IMR-90 (cell line): ENCODE measurements at regions not wholly inside any gene's neighbourhood (a gene's known extent, or its start where the extent isn't known, plus 50 kb on each side); places are given as distances from the start of the nearest gene placed in this dataset.
A peak's percentile ranks its signal among the peaks of the same experiment; 100 is the strongest.

Experiments
- ATAC-seq: fragments of 200-7000 bp; cut with Tn5 transposase; 2 replicates; pipeline ENCODE4 v1.9.1; 2020; ENCODE audit warnings: low read depth, mild to moderate bottlenecking, moderate library complexity
- BruUV-seq: library from RNA; stranded (reverse); fragments of 400-500 nt; replicated peaks from 2 replicates; lab custom pipeline; 2021; lab: Mats Ljungman, UMichigan
- CTCF ChIA-PET: fragments of 300-600 bp; formaldehyde crosslinking; extraction: SDS; loops from one replicate; lab custom pipeline; 2021; ENCODE audit warnings: antibody characterized with exemption; lab: Yijun Ruan, JAX
- POLR2A ChIA-PET: fragments of 300-600 bp; sonication (Branson Sonifier 250); formaldehyde crosslinking; loops from one replicate; lab custom pipeline; 2022; ENCODE audit warnings: antibody characterized with exemption; ENCODE audit not compliant: unreplicated experiment; lab: Charles Lee
- DNase-seq: peaks from one replicate; pipeline ENCODE4 v3.0.0; 2013
- H2AFZ ChIP-seq: replicated peaks from 2 replicates; pipeline ENCODE3; 2013; ENCODE audit warnings: low read length, mild to moderate bottlenecking; ENCODE audit not compliant: poor library complexity
- H2AK5ac ChIP-seq: 2 replicates; pipeline ENCODE4 v1.6.1; 2013; ENCODE audit warnings: low read depth, low read length, inconsistent platforms
- H2AK9ac ChIP-seq: replicated peaks from 2 replicates; pipeline ENCODE3; 2013; ENCODE audit warnings: mild to moderate bottlenecking, low read depth, low read length, moderate library complexity; ENCODE audit not compliant: poor library complexity
- H2BK120ac ChIP-seq: 2 replicates; pipeline ENCODE4 v1.6.1; 2013; ENCODE audit warnings: low read depth, low read length, inconsistent platforms
- H2BK15ac ChIP-seq: 3 replicates; pipeline ENCODE4 v1.6.1; 2013; ENCODE audit warnings: low read depth, low read length, inconsistent platforms
- H2BK20ac ChIP-seq: 2 replicates; pipeline ENCODE4 v1.6.1; 2013; ENCODE audit warnings: low read depth, mild to moderate bottlenecking, inconsistent platforms, low read length, moderate library complexity
- H2BK5ac ChIP-seq: 2 replicates; pipeline ENCODE4 v1.6.1; 2013; ENCODE audit warnings: mild to moderate bottlenecking, low read depth, low read length, inconsistent platforms; ENCODE audit not compliant: poor library complexity, severe bottlenecking
- H3K14ac ChIP-seq: replicated peaks from 2 replicates; pipeline ENCODE4 v1.6.1; 2013; ENCODE audit warnings: low read depth, low read length, inconsistent platforms
- H3K18ac ChIP-seq: 2 replicates; pipeline ENCODE4 v1.6.1; 2013; ENCODE audit warnings: low read depth, low read length, control low read depth
- H3K23ac ChIP-seq: 2 replicates; pipeline ENCODE4 v1.6.1; 2013; ENCODE audit warnings: low read depth, low read length, inconsistent platforms
- H3K27ac ChIP-seq: 2 replicates; pipeline ENCODE4 v1.5.1; 2013; ENCODE audit warnings: mild to moderate bottlenecking, control low read depth, low read length; ENCODE audit not compliant: insufficient read depth
- H3K27me3 ChIP-seq: 2 replicates; pipeline ENCODE4 v1.6.1; 2013; ENCODE audit warnings: low read length; ENCODE audit not compliant: control insufficient read depth, insufficient read depth
- H3K36me3 ChIP-seq: 2 replicates; pipeline ENCODE4 v1.6.1; 2013; ENCODE audit warnings: low read length, mixed read lengths; ENCODE audit not compliant: control insufficient read depth, insufficient read depth
- H3K4ac ChIP-seq: 2 replicates; pipeline ENCODE4 v1.6.1; 2013; ENCODE audit warnings: low read depth, low read length, inconsistent platforms
- H3K4me1 ChIP-seq: 2 replicates; pipeline ENCODE4 v1.6.1; 2013; ENCODE audit warnings: low read length, mixed read lengths; ENCODE audit not compliant: control insufficient read depth, insufficient read depth
- H3K4me2 ChIP-seq: 2 replicates; pipeline ENCODE4 v1.6.1; 2013; ENCODE audit warnings: low read depth, mild to moderate bottlenecking, control low read depth, low read length, moderate library complexity
- H3K4me3 ChIP-seq: 2 replicates; pipeline ENCODE4 v1.5.1; 2013; ENCODE audit warnings: low read depth, mild to moderate bottlenecking, control low read depth, low read length, moderate library complexity; ENCODE audit not compliant: insufficient read depth
- H3K56ac ChIP-seq: 2 replicates; pipeline ENCODE4 v1.6.1; 2013; ENCODE audit warnings: low read length, inconsistent platforms; ENCODE audit not compliant: insufficient read depth; ENCODE audit errors: extremely low read depth
- H3K79me1 ChIP-seq, 2 experiments: 2 replicates each; pipeline ENCODE4 v1.6.1; 2013; ENCODE audit warnings: low read length in 2 of 2, inconsistent platforms in 1 of 2, low read depth in 1 of 2
- H3K9ac ChIP-seq: 2 replicates; pipeline ENCODE4 v1.6.1; 2013; ENCODE audit warnings: low read depth, low read length, control low read depth
- H3K9me1 ChIP-seq: 2 replicates; pipeline ENCODE4 v1.6.1; 2013; ENCODE audit warnings: low read length, inconsistent platforms; ENCODE audit not compliant: insufficient read depth
- H3K9me3 ChIP-seq: 2 replicates; pipeline ENCODE4 v1.6.1; 2013; ENCODE audit warnings: low read length; ENCODE audit not compliant: control insufficient read depth, insufficient read depth
- H4K20me1 ChIP-seq: 2 replicates; pipeline ENCODE4 v1.6.1; 2013; ENCODE audit warnings: low read length, inconsistent platforms; ENCODE audit not compliant: insufficient read depth
- H4K5ac ChIP-seq: 2 replicates; pipeline ENCODE4 v1.6.1; 2013; ENCODE audit warnings: mild to moderate bottlenecking, low read depth, low read length, control low read depth
- H4K8ac ChIP-seq, 2 experiments: 2 replicates each; pipeline ENCODE4 v1.6.1; 2013; ENCODE audit warnings: low read depth in 2 of 2, low read length in 2 of 2, control low read depth in 1 of 2, inconsistent platforms in 1 of 2
- H4K91ac ChIP-seq: 2 replicates; pipeline ENCODE4 v1.6.1; 2013; ENCODE audit warnings: low read depth, low read length, inconsistent platforms; ENCODE audit not compliant: insufficient read depth
- BHLHE40 ChIP-seq: fragments of 150-350 bp; IDR thresholded peaks from 2 replicates; pipeline ENCODE4 v1.6.1; 2016; ENCODE audit warnings: mild to moderate bottlenecking, low read depth, low read length
- FOS ChIP-seq: fragments of 150-350 bp; IDR thresholded peaks from 2 replicates; pipeline ENCODE4 v1.6.1; 2016; ENCODE audit warnings: low read depth, low read length
- MAFK ChIP-seq: IDR thresholded peaks from 2 replicates; pipeline ENCODE4 v1.6.1; 2012; ENCODE audit warnings: low read depth, low read length, improper control_type of control experiment
- MAZ ChIP-seq: IDR thresholded peaks from 2 replicates; pipeline ENCODE4 v1.6.1; 2012; ENCODE audit warnings: low read depth, mild to moderate bottlenecking, low read length, improper control_type of control experiment, moderate library complexity, borderline replicate concordance
- NFE2L2 ChIP-seq: fragments of 150-350 bp; IDR thresholded peaks from 2 replicates; pipeline ENCODE4 v1.6.1; 2016; ENCODE audit warnings: low read depth, mild to moderate bottlenecking, low read length
- POLR2A ChIP-seq: IDR thresholded peaks from 2 replicates; pipeline ENCODE4 v1.6.1; 2012; ENCODE audit warnings: mild to moderate bottlenecking, low read depth, low read length
- RCOR1 ChIP-seq: IDR thresholded peaks from 2 replicates; pipeline ENCODE4 v1.6.1; 2012; ENCODE audit warnings: mild to moderate bottlenecking, low read length, improper control_type of control experiment; ENCODE audit not compliant: insufficient replicate concordance
- RFX5 ChIP-seq: IDR thresholded peaks from 2 replicates; pipeline ENCODE4 v1.8.0; 2012; ENCODE audit warnings: low read depth, mild to moderate bottlenecking, low read length, moderate library complexity
- WGBS, 2 experiments: methylation state at CpG; one replicate each; pipeline versions ENCODE4 v1.1.5 to v1.1.7; 2013; ENCODE audit warnings: missing lambda C conversion rate in 2 of 2; ENCODE audit not compliant: insufficient read length in 1 of 2; ENCODE audit errors: extremely low coverage in 2 of 2; 5-methylcytosine and 5-hydroxymethylcytosine counted together
- dilution Hi-C: fragments of 300-500 bp; cut with HindIII; formaldehyde crosslinking; loops from one replicate; pipeline ENCODE4 v1.14.3; 2018; ENCODE audit warnings: low sequenced_read_pairs; ENCODE audit not compliant: unreplicated experiment
- in situ Hi-C: fragments of 300-500 bp; cut with MboI; formaldehyde crosslinking; loops from 3 replicates; pipeline ENCODE4 v1.14.3; 2019; ENCODE audit warnings: low sequenced_read_pairs, inconsistent platforms, mixed read lengths
- intact Hi-C: fragments of 100-400 bp; cut with micrococcal nuclease; formaldehyde crosslinking; loops from 2 replicates; pipeline ENCODE4 v1.10.0; 2022
- TF ChIP-seq, protein P1 (sequence below): conservative IDR thresholded peaks from 2 replicates; pipeline ENCODE4 v1.5.1; 2012; ENCODE audit warnings: mild to moderate bottlenecking, low read depth, low read length, improper control_type of control experiment
- TF ChIP-seq, protein P2 (sequence below): fragments of 150-350 bp; IDR thresholded peaks from 2 replicates; pipeline ENCODE4 v1.6.1; 2016; ENCODE audit warnings: low read depth, mild to moderate bottlenecking, low read length, moderate library complexity, borderline replicate concordance

DNA sequence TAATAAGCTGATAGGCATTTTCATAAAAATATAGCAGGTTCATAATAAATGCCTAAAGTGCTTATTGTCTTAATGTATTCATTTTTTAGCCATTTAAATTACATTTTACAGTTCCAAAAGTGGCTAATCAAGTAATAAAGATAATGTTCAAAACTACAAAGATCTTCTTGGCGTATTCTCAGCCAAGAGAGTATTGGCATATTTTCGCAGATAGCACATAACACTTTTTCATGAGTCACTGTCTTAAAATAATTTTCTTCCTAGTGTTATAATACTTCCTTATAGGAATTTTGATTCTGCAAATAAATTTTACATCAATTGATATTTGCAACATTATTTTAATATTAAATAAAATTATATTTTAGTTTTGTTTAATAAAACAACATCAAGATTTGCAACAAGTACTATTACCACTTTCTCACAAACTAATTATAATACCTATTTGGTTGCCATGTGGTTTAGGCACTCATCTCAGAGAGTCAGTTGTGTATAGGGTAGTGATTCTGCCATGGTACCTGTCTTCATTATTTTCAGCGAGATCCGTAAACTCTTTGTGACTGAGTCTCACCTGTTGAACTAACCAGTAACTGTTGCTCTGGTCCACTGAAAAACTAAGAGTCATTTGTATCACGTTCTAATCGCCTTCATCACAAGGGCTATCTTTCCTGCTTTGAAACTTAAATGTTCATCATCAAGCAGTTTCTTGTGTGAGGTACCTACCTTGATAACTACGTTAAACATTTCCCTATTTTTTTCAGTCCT, 152.5 kb upstream of the AKR1E2 start:
- intact Hi-C loops (no loop called here), dilution Hi-C loops (no loop called here), in situ Hi-C loops (no loop called here)
- H3K79me1 ChIP-seq, result peaks cover 3 to 6% of the 10 kb centered on the region in 2 experiments; a peak in 1 of 4 replicates
- DNase-seq (no peak), ATAC-seq (no peak)
- no peak overlapping the region for H3K56ac ChIP-seq
- peak overlapping the region; percentile 51; the same call in 1 of the 2 replicates for H3K4ac ChIP-seq
- H4K20me1 ChIP-seq, result no peaks in the 10 kb centered on the region
- no peak overlapping the region for H3K4me2 ChIP-seq
- peak overlapping the region; percentile 38; the same call in 1 of the 2 replicates for H3K18ac ChIP-seq
- ChIA-PET POLR2A (no interaction called here), CTCF (no interaction called here)
- H2AK9ac ChIP-seq, result no peak overlapping the region
- peak overlapping the region; percentile 69; the same call in 1 of the 2 replicates for H2BK20ac ChIP-seq
- peak overlapping the region; percentile 3; the same call in 1 of the 2 replicates for H4K5ac ChIP-seq
- no peak overlapping the region for H3K4me3 ChIP-seq
- H3K27ac ChIP-seq, result no peak overlapping the region
- 92% methylated on average over 2 of the region's 7 CpGs; no CpG with 5 or more reads in 1 of the 2 experiments for WGBS, 2 experiments
- H3K9ac ChIP-seq, result no peak overlapping the region
- H3K27me3 ChIP-seq, result no peaks in the 10 kb centered on the region
- H2AK5ac ChIP-seq, result peak overlapping the region; percentile 57; the same call in 1 of the 2 replicates
- peak overlapping the region; percentile 91 for H2BK15ac ChIP-seq
- H3K23ac ChIP-seq, result no peak overlapping the region; the same call in 1 of the 2 replicates
- BruUV-seq, result no TSS peak
- H4K8ac ChIP-seq, result peak overlapping the region in 1 of 2 experiments; percentile 41; a peak in 2 of 4 replicates
- peak overlapping the region; percentile 55; the same call in 1 of the 2 replicates for H4K91ac ChIP-seq
- TF ChIP-seq MAZ (no peak), POLR2A (no peak), RCOR1 (no peak), RFX5 (no peak), NFE2L2 (no peak), FOS (no peak), BHLHE40 (no peak), MAFK (no peak)
- TF ChIP-seq, protein P1, sequence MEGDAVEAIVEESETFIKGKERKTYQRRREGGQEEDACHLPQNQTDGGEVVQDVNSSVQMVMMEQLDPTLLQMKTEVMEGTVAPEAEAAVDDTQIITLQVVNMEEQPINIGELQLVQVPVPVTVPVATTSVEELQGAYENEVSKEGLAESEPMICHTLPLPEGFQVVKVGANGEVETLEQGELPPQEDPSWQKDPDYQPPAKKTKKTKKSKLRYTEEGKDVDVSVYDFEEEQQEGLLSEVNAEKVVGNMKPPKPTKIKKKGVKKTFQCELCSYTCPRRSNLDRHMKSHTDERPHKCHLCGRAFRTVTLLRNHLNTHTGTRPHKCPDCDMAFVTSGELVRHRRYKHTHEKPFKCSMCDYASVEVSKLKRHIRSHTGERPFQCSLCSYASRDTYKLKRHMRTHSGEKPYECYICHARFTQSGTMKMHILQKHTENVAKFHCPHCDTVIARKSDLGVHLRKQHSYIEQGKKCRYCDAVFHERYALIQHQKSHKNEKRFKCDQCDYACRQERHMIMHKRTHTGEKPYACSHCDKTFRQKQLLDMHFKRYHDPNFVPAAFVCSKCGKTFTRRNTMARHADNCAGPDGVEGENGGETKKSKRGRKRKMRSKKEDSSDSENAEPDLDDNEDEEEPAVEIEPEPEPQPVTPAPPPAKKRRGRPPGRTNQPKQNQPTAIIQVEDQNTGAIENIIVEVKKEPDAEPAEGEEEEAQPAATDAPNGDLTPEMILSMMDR, result no peak
- TF ChIP-seq, protein P2, sequence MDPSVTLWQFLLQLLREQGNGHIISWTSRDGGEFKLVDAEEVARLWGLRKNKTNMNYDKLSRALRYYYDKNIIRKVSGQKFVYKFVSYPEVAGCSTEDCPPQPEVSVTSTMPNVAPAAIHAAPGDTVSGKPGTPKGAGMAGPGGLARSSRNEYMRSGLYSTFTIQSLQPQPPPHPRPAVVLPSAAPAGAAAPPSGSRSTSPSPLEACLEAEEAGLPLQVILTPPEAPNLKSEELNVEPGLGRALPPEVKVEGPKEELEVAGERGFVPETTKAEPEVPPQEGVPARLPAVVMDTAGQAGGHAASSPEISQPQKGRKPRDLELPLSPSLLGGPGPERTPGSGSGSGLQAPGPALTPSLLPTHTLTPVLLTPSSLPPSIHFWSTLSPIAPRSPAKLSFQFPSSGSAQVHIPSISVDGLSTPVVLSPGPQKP, result no peak
- peaks cover 2% of the 10 kb centered on the region for H3K9me3 ChIP-seq
- no peak overlapping the region for H2AFZ ChIP-seq
- peaks cover 11% of the 10 kb centered on the region for H3K4me1 ChIP-seq
- H3K9me1 ChIP-seq, result peaks cover 4% of the 10 kb centered on the region; the same call in 1 of the 2 replicates
- H2BK5ac ChIP-seq, result peak overlapping the region; percentile 9
- no peak overlapping the region; the same call in 1 of the 2 replicates for H3K14ac ChIP-seq
- H2BK120ac ChIP-seq, result peak overlapping the region; percentile 64; the same call in 1 of the 2 replicates
- H3K36me3 ChIP-seq, result no peaks in the 10 kb centered on the region
